Naive thymus-derived CD4-positive, alpha-beta T cell (primary cell): ENCODE measurements at regions not wholly inside any gene's neighbourhood (a gene's known extent, or its start where the extent isn't known, plus 50 kb on each side); places are given as distances from the start of the nearest gene placed in this dataset.

Experiments used
- ATAC-seq: fragments of 150-1000 bp; cut with Tn5 transposase; 2 replicates; pipeline ENCODE4 v1.10.0; 2021; ENCODE audit warnings: mild to moderate bottlenecking, moderate library complexity
- CTCF ChIA-PET: fragments of 350-600 bp; sonication (Branson Sonifier 250); formaldehyde crosslinking; loops from one replicate; lab custom pipeline; 2021; ENCODE audit warnings: antibody characterized with exemption; lab: Charles Lee
- POLR2A ChIA-PET: fragments of 350-600 bp; sonication (Branson Sonifier 250); formaldehyde crosslinking; loops from one replicate; lab custom pipeline; 2021; ENCODE audit warnings: antibody characterized with exemption, inconsistent platforms; lab: Charles Lee
- DNase-seq, 9 donors: peaks; one replicate each; pipeline versions ENCODE4 v3.0.0 to v3.0.0-alpha.2; 2020 to 2022; ENCODE audit warnings: mixed read lengths in 1 of 9
- H3K27ac ChIP-seq: one replicate; pipeline ENCODE4 v1.7.0; 2013; ENCODE audit warnings: mild to moderate bottlenecking, low read depth, low read length, moderate library complexity
- H3K27me3 ChIP-seq, 2 donors: one replicate each; pipeline ENCODE4 v1.7.0; 2013; ENCODE audit warnings: low read length in 2 of 2, mild to moderate bottlenecking in 2 of 2, moderate library complexity in 2 of 2; ENCODE audit not compliant: control insufficient read depth in 2 of 2, insufficient read depth in 2 of 2
- H3K36me3 ChIP-seq, 3 experiments: 1 replicate in 2 of 3; 2 replicates in 1 of 3; pipeline ENCODE4 v1.7.0; 2013; ENCODE audit warnings: low read length in 3 of 3, mild to moderate bottlenecking in 3 of 3, moderate library complexity in 1 of 3; ENCODE audit not compliant: insufficient read depth in 3 of 3, control insufficient read depth in 2 of 3
- H3K4me1 ChIP-seq, 2 donors: one replicate each; pipeline ENCODE4 v1.7.0; 2013; ENCODE audit warnings: low read length in 2 of 2, mild to moderate bottlenecking in 2 of 2, moderate library complexity in 1 of 2; ENCODE audit not compliant: control insufficient read depth in 2 of 2, insufficient read depth in 2 of 2
- H3K4me3 ChIP-seq: 2 replicates; pipeline ENCODE4 v1.7.0; 2013; ENCODE audit warnings: mild to moderate bottlenecking, low read length
- H3K9me3 ChIP-seq, 3 experiments: 1 replicate in 2 of 3; 2 replicates in 1 of 3; pipeline ENCODE4 v1.7.0; 2013; ENCODE audit warnings: low read length in 3 of 3; ENCODE audit not compliant: control insufficient read depth in 2 of 3
- H3K27ac Mint-ChIP-seq, 9 donors: one replicate each; pipeline ENCODE4 v1.8.0; 2020 to 2022; ENCODE audit warnings: mixed read lengths in 9 of 9, mild to moderate bottlenecking in 8 of 9, moderate library complexity in 5 of 9, inconsistent platforms in 2 of 9
- H3K27me3 Mint-ChIP-seq, 5 donors: one replicate each; pipeline ENCODE4 v1.8.0; 2021 to 2022; ENCODE audit warnings: mixed read lengths in 5 of 5, mild to moderate bottlenecking in 1 of 5
- H3K36me3 Mint-ChIP-seq, 5 donors: one replicate each; pipeline ENCODE4 v1.8.0; 2020 to 2022; ENCODE audit warnings: mixed read lengths in 5 of 5, mild to moderate bottlenecking in 3 of 5, inconsistent platforms in 1 of 5
- H3K4me1 Mint-ChIP-seq, 7 donors: one replicate each; pipeline ENCODE4 v1.8.0; 2020 to 2022; ENCODE audit warnings: mixed read lengths in 7 of 7, mild to moderate bottlenecking in 3 of 7, inconsistent platforms in 1 of 7
- H3K4me3 Mint-ChIP-seq, 10 donors: one replicate each; pipeline ENCODE4 v1.8.0; 2020 to 2022; ENCODE audit warnings: mild to moderate bottlenecking in 10 of 10, mixed read lengths in 10 of 10, moderate library complexity in 6 of 10, inconsistent platforms in 2 of 10
- H3K9me3 Mint-ChIP-seq, 11 donors: one replicate each; pipeline ENCODE4 v1.8.0; 2020 to 2022; ENCODE audit warnings: mixed read lengths in 11 of 11, mild to moderate bottlenecking in 4 of 11, inconsistent platforms in 1 of 11, moderate library complexity in 1 of 11
- intact Hi-C, 2 donors: fragments of 100-400 bp; cut with micrococcal nuclease; formaldehyde crosslinking; loops; one replicate each; pipeline ENCODE4 v1.15.1; 2023

GRCh38 chr7:41247143-41247865 is 455.6 kb downstream of the INHBA start:
- Mint-ChIP-seq H3K36me3 (no peaks in the 10 kb centered on the region), H3K27ac (no peak overlapping the region), H3K27me3 (no peaks in the 10 kb centered on the region), H3K9me3 (peaks cover 0 to 15% (median 4%) of the 10 kb centered on the region in 11 donors), H3K4me1 (no peaks in the 10 kb centered on the region), H3K4me3 (no peak overlapping the region)
- no peak for DNase-seq
- ChIA-PET POLR2A (no interaction called here), CTCF (no interaction called here)
- H3K9me3 ChIP-seq = no peaks in the 10 kb centered on the region
- no peaks in the 10 kb centered on the region for H3K36me3 ChIP-seq
- intact Hi-C loops = no loop called here
- H3K27ac ChIP-seq = no peak overlapping the region
- no peak for ATAC-seq
- H3K4me1 ChIP-seq = no peaks in the 10 kb centered on the region
- no peak overlapping the region for H3K4me3 ChIP-seq
- H3K27me3 ChIP-seq = no peaks in the 10 kb centered on the region

GRCh38 chr7:41245916-41246315 is 457.0 kb downstream of the INHBA start:
- Mint-ChIP-seq H3K4me1 (no peaks in the 10 kb centered on the region), H3K9me3 (peaks cover 0 to 11% (median 3%) of the 10 kb centered on the region in 11 donors), H3K27ac (no peak overlapping the region), H3K27me3 (no peaks in the 10 kb centered on the region), H3K36me3 (no peaks in the 10 kb centered on the region), H3K4me3 (no peak overlapping the region)
- ChIA-PET CTCF (no interaction called here), POLR2A (no interaction called here)
- Histone ChIP-seq H3K27ac (no peak overlapping the region), H3K4me1 (no peaks in the 10 kb centered on the region), H3K27me3 (no peaks in the 10 kb centered on the region), H3K9me3 (no peaks in the 10 kb centered on the region), H3K4me3 (no peak overlapping the region), H3K36me3 (no peaks in the 10 kb centered on the region)
- ATAC-seq (no peak), DNase-seq (no peak)
- intact Hi-C loops = no loop called here

GRCh38 chr7:41244246-41244645 is 458.6 kb downstream of the INHBA start:
- Histone ChIP-seq H3K4me1 (no peaks in the 10 kb centered on the region), H3K9me3 (no peaks in the 10 kb centered on the region), H3K27me3 (no peaks in the 10 kb centered on the region), H3K27ac (no peak overlapping the region), H3K36me3 (no peaks in the 10 kb centered on the region), H3K4me3 (no peak overlapping the region)
- Mint-ChIP-seq H3K27ac (no peak overlapping the region), H3K27me3 (no peaks in the 10 kb centered on the region), H3K36me3 (no peaks in the 10 kb centered on the region), H3K4me3 (no peak overlapping the region), H3K9me3 (peaks cover 0 to 11% (median 2%) of the 10 kb centered on the region in 11 donors), H3K4me1 (no peaks in the 10 kb centered on the region)
- DNase-seq (no peak), ATAC-seq (no peak)
- ChIA-PET POLR2A (no interaction called here), CTCF (no interaction called here)
- intact Hi-C loops = no loop called here

GRCh38 chr7:41241641-41242040 is 461.2 kb downstream of the INHBA start:
- H3K27ac Mint-ChIP-seq = no peak overlapping the region
- no peaks in the 10 kb centered on the region for H3K36me3 Mint-ChIP-seq
- no peak overlapping the region for H3K4me3 Mint-ChIP-seq
- H3K27me3 ChIP-seq = no peaks in the 10 kb centered on the region
- ATAC-seq (no peak), DNase-seq (no peak)
- no peak overlapping the region for H3K4me3 ChIP-seq
- no peaks in the 10 kb centered on the region for H3K27me3 Mint-ChIP-seq
- H3K4me1 ChIP-seq = no peaks in the 10 kb centered on the region
- peaks cover 0 to 10% (median 2%) of the 10 kb centered on the region in 11 donors for H3K9me3 Mint-ChIP-seq
- CTCF ChIA-PET = no interaction called here
- intact Hi-C loops = no loop called here
- no peaks in the 10 kb centered on the region for H3K36me3 ChIP-seq
- H3K27ac ChIP-seq = no peak overlapping the region
- H3K4me1 Mint-ChIP-seq = no peaks in the 10 kb centered on the region
- POLR2A ChIA-PET = no interaction called here
- no peaks in the 10 kb centered on the region for H3K9me3 ChIP-seq

- H3K4me3 ChIP-seq = no peak overlapping the region
- no peaks in the 10 kb centered on the region for H3K27me3 Mint-ChIP-seq
- H3K9me3 ChIP-seq = no peaks in the 10 kb centered on the region
- no peaks in the 10 kb centered on the region for H3K27me3 ChIP-seq
- no peak for DNase-seq
- no peaks in the 10 kb centered on the region for H3K36me3 ChIP-seq
- no peak overlapping the region for H3K27ac ChIP-seq
- ChIA-PET POLR2A (no interaction called here), CTCF (no interaction called here)
- no peak overlapping the region for H3K27ac Mint-ChIP-seq
- no peak for ATAC-seq
- H3K4me3 Mint-ChIP-seq = no peak overlapping the region
- H3K4me1 Mint-ChIP-seq = no peaks in the 10 kb centered on the region
- intact Hi-C loops = no loop called here
- no peaks in the 10 kb centered on the region for H3K36me3 Mint-ChIP-seq
- no peaks in the 10 kb centered on the region for H3K4me1 ChIP-seq
- H3K9me3 Mint-ChIP-seq = peaks cover 0 to 10% (median 2%) of the 10 kb centered on the region in 11 donors
These were observed 463.3 kb downstream of the INHBA start for GRCh38 chr7:41239596-41239995.

- no peaks in the 10 kb centered on the region for H3K27me3 Mint-ChIP-seq
- H3K27ac Mint-ChIP-seq = no peak overlapping the region
- Histone ChIP-seq H3K27ac (no peak overlapping the region), H3K4me3 (no peak overlapping the region), H3K4me1 (no peaks in the 10 kb centered on the region), H3K9me3 (no peaks in the 10 kb centered on the region), H3K36me3 (no peaks in the 10 kb centered on the region), H3K27me3 (no peaks in the 10 kb centered on the region)
- intact Hi-C loops = no loop called here
- DNase-seq (no peak), ATAC-seq (no peak)
- H3K4me1 Mint-ChIP-seq = no peaks in the 10 kb centered on the region
- CTCF ChIA-PET = no interaction called here
- H3K4me3 Mint-ChIP-seq = no peak overlapping the region
- POLR2A ChIA-PET = no interaction called here
- peaks cover 0 to 6% (median 2%) of the 10 kb centered on the region in 11 donors for H3K9me3 Mint-ChIP-seq
- H3K36me3 Mint-ChIP-seq = no peaks in the 10 kb centered on the region
These were observed 464.0 kb downstream of the INHBA start for GRCh38 chr7:41238851-41239331.

- DNase-seq (no peak), ATAC-seq (no peak)
- no peaks in the 10 kb centered on the region for H3K4me1 ChIP-seq
- H3K27ac ChIP-seq = no peak overlapping the region
- no peaks in the 10 kb centered on the region for H3K9me3 ChIP-seq
- H3K27me3 ChIP-seq = no peaks in the 10 kb centered on the region
- H3K4me3 ChIP-seq = no peak overlapping the region
- H3K4me1 Mint-ChIP-seq = no peaks in the 10 kb centered on the region
- H3K4me3 Mint-ChIP-seq = no peak overlapping the region
- no peaks in the 10 kb centered on the region for H3K36me3 Mint-ChIP-seq
- ChIA-PET CTCF (no interaction called here), POLR2A (no interaction called here)
- intact Hi-C loops = no loop called here
- H3K27ac Mint-ChIP-seq = peak overlapping the region in 1 of 9 donors; percentile 12
- H3K9me3 Mint-ChIP-seq = peaks cover 0 to 6% (median 3%) of the 10 kb centered on the region in 11 donors
- H3K36me3 ChIP-seq = no peaks in the 10 kb centered on the region
- H3K27me3 Mint-ChIP-seq = no peaks in the 10 kb centered on the region
These were observed 464.9 kb downstream of the INHBA start for GRCh38 chr7:41237956-41238355.
